ENCODE measurements at regions not wholly inside any gene's neighbourhood (a gene's known extent, or its start where the extent isn't known, plus 50 kb on each side); places are given as distances from the start of the nearest gene placed in this dataset.

GRCh38 chr10:4094751-4095150 is 309.7 kb upstream of the KLF6 start:
- H2BK120ac ChIP-seq (ENCODE audit: low read depth, low read length, poor library complexity, severe bottlenecking): no peak overlapping the region
- H3K4ac ChIP-seq (ENCODE audit: low read depth, low read length): no peak overlapping the region
- no peaks in the 10 kb centered on the region for H3K79me2 ChIP-seq (ENCODE audit: insufficient read depth, low read length)
- H3K9me3 Mint-ChIP-seq: no peaks in the 10 kb centered on the region
- H3K4me1 ChIP-seq (ENCODE audit: insufficient read depth, low read length): no peaks in the 10 kb centered on the region
- H3K27me3 Mint-ChIP-seq (ENCODE audit: low read depth): no peaks in the 10 kb centered on the region
- H3K27ac Mint-ChIP-seq: no peak overlapping the region
- no peaks in the 10 kb centered on the region for H3K36me3 Mint-ChIP-seq (ENCODE audit: insufficient read depth in 1 of 3, low read depth in 3 of 3)
- no peak for DNase-seq
- TF ChIP-seq, protein P1, sequence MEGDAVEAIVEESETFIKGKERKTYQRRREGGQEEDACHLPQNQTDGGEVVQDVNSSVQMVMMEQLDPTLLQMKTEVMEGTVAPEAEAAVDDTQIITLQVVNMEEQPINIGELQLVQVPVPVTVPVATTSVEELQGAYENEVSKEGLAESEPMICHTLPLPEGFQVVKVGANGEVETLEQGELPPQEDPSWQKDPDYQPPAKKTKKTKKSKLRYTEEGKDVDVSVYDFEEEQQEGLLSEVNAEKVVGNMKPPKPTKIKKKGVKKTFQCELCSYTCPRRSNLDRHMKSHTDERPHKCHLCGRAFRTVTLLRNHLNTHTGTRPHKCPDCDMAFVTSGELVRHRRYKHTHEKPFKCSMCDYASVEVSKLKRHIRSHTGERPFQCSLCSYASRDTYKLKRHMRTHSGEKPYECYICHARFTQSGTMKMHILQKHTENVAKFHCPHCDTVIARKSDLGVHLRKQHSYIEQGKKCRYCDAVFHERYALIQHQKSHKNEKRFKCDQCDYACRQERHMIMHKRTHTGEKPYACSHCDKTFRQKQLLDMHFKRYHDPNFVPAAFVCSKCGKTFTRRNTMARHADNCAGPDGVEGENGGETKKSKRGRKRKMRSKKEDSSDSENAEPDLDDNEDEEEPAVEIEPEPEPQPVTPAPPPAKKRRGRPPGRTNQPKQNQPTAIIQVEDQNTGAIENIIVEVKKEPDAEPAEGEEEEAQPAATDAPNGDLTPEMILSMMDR (conservative IDR thresholded peaks at IDR 0.05): no peak
- H2AK5ac ChIP-seq (ENCODE audit: insufficient read length, low read length): no peak overlapping the region
- H2BK12ac ChIP-seq (ENCODE audit: insufficient read length, low read depth, low read length): no peak overlapping the region
- no peak overlapping the region for H2AFZ ChIP-seq (ENCODE audit: low read length)
- H3K4me1 Mint-ChIP-seq: peaks cover 0 to 2% of the 10 kb centered on the region in 2 experiments; a peak in 1 of 4 replicates
- no peak overlapping the region for H2BK20ac ChIP-seq (ENCODE audit: low read depth, low read length, poor library complexity, severe bottlenecking)
- H3K79me1 ChIP-seq (ENCODE audit: insufficient read depth, low read depth, low read length, poor library complexity, severe bottlenecking): no peaks in the 10 kb centered on the region
- H4K20me1 ChIP-seq (ENCODE audit: control insufficient read depth, insufficient read depth, insufficient read length): no peaks in the 10 kb centered on the region
- H4K91ac ChIP-seq (ENCODE audit: insufficient read length, low read depth, low read length): no peak overlapping the region
- H3K27me3 ChIP-seq (ENCODE audit: insufficient read depth, low read length): no peaks in the 10 kb centered on the region
- H3K23me2 ChIP-seq (ENCODE audit: insufficient read length, low read depth, low read length, poor library complexity, severe bottlenecking): no peaks in the 10 kb centered on the region
- no CpG with 5 or more reads among the region's 2 CpGs for WGBS (ENCODE audit: extremely low coverage, insufficient read length, low lambda C conversion rate)
- no peak overlapping the region for H3K4me3 Mint-ChIP-seq
- no peak overlapping the region for H4K5ac ChIP-seq (ENCODE audit: insufficient read length, low read depth, low read length)
- no peak overlapping the region for H2BK15ac ChIP-seq (ENCODE audit: low read depth, low read length)
- H3K4me2 ChIP-seq (ENCODE audit: insufficient read depth, insufficient read length, low read length): no peak overlapping the region
- H2BK5ac ChIP-seq (ENCODE audit: insufficient read length, low read length): no peak overlapping the region
- H3T11ph ChIP-seq (ENCODE audit: low read length): no peak overlapping the region
- H3K18ac ChIP-seq (ENCODE audit: insufficient read length, low read depth, low read length): no peak overlapping the region
- H3K56ac ChIP-seq (ENCODE audit: insufficient read length, low read depth, low read length): no peak overlapping the region
- no peak overlapping the region for H4K8ac ChIP-seq (replicated peaks; ENCODE audit: insufficient read length, low read depth, low read length)
- H3K23ac ChIP-seq (ENCODE audit: insufficient read length, low read depth, low read length): no peak overlapping the region
- H3K9ac ChIP-seq (ENCODE audit: extremely low read depth, insufficient read length, low read length): no peak overlapping the region
- no peak overlapping the region for H3K27ac ChIP-seq (ENCODE audit: insufficient read length, low read depth, low read length)
- no peaks in the 10 kb centered on the region for H3K9me3 ChIP-seq (ENCODE audit: control insufficient read depth, low read depth, low read length)
- H3K14ac ChIP-seq (ENCODE audit: insufficient read depth, low read length): no peak overlapping the region
